ENCODE measurements at regions not wholly inside any gene's neighbourhood (a gene's known extent, or its start where the extent isn't known, plus 50 kb on each side); places are given as distances from the start of the nearest gene placed in this dataset.

DNA sequence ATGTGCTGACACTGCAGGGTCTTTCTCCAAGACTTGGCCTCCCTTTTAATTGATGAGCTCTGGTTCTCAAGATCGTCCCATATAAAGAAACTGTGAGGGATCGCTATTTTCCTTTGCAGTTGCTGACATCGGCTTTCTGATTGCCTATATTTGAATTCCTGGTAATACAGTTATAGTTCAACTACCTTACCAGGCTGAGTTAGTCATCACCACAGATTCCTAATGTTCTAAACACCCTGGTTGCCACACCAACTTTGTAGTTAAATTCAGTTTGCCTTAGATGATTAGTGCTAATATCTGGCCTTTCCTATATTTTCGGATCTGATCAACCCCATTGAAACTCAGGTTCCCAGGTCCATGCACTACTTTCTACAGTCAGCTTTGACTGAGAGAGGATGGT, 125.0 kb downstream of the GMNC start (continued):
- TF ChIP-seq, protein P1, sequence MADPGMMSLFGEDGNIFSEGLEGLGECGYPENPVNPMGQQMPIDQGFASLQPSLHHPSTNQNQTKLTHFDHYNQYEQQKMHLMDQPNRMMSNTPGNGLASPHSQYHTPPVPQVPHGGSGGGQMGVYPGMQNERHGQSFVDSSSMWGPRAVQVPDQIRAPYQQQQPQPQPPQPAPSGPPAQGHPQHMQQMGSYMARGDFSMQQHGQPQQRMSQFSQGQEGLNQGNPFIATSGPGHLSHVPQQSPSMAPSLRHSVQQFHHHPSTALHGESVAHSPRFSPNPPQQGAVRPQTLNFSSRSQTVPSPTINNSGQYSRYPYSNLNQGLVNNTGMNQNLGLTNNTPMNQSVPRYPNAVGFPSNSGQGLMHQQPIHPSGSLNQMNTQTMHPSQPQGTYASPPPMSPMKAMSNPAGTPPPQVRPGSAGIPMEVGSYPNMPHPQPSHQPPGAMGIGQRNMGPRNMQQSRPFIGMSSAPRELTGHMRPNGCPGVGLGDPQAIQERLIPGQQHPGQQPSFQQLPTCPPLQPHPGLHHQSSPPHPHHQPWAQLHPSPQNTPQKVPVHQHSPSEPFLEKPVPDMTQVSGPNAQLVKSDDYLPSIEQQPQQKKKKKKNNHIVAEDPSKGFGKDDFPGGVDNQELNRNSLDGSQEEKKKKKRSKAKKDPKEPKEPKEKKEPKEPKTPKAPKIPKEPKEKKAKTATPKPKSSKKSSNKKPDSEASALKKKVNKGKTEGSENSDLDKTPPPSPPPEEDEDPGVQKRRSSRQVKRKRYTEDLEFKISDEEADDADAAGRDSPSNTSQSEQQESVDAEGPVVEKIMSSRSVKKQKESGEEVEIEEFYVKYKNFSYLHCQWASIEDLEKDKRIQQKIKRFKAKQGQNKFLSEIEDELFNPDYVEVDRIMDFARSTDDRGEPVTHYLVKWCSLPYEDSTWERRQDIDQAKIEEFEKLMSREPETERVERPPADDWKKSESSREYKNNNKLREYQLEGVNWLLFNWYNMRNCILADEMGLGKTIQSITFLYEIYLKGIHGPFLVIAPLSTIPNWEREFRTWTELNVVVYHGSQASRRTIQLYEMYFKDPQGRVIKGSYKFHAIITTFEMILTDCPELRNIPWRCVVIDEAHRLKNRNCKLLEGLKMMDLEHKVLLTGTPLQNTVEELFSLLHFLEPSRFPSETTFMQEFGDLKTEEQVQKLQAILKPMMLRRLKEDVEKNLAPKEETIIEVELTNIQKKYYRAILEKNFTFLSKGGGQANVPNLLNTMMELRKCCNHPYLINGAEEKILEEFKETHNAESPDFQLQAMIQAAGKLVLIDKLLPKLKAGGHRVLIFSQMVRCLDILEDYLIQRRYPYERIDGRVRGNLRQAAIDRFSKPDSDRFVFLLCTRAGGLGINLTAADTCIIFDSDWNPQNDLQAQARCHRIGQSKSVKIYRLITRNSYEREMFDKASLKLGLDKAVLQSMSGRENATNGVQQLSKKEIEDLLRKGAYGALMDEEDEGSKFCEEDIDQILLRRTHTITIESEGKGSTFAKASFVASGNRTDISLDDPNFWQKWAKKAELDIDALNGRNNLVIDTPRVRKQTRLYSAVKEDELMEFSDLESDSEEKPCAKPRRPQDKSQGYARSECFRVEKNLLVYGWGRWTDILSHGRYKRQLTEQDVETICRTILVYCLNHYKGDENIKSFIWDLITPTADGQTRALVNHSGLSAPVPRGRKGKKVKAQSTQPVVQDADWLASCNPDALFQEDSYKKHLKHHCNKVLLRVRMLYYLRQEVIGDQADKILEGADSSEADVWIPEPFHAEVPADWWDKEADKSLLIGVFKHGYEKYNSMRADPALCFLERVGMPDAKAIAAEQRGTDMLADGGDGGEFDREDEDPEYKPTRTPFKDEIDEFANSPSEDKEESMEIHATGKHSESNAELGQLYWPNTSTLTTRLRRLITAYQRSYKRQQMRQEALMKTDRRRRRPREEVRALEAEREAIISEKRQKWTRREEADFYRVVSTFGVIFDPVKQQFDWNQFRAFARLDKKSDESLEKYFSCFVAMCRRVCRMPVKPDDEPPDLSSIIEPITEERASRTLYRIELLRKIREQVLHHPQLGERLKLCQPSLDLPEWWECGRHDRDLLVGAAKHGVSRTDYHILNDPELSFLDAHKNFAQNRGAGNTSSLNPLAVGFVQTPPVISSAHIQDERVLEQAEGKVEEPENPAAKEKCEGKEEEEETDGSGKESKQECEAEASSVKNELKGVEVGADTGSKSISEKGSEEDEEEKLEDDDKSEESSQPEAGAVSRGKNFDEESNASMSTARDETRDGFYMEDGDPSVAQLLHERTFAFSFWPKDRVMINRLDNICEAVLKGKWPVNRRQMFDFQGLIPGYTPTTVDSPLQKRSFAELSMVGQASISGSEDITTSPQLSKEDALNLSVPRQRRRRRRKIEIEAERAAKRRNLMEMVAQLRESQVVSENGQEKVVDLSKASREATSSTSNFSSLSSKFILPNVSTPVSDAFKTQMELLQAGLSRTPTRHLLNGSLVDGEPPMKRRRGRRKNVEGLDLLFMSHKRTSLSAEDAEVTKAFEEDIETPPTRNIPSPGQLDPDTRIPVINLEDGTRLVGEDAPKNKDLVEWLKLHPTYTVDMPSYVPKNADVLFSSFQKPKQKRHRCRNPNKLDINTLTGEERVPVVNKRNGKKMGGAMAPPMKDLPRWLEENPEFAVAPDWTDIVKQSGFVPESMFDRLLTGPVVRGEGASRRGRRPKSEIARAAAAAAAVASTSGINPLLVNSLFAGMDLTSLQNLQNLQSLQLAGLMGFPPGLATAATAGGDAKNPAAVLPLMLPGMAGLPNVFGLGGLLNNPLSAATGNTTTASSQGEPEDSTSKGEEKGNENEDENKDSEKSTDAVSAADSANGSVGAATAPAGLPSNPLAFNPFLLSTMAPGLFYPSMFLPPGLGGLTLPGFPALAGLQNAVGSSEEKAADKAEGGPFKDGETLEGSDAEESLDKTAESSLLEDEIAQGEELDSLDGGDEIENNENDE (IDR thresholded peaks at IDR 0.05; ENCODE audit: insufficient replicate concordance, low read length), result no peak
- TF ChIP-seq CHD1 (IDR thresholded peaks at IDR 0.05; ENCODE audit: low read depth, low read length), result no peak
- TF ChIP-seq, protein P2, sequence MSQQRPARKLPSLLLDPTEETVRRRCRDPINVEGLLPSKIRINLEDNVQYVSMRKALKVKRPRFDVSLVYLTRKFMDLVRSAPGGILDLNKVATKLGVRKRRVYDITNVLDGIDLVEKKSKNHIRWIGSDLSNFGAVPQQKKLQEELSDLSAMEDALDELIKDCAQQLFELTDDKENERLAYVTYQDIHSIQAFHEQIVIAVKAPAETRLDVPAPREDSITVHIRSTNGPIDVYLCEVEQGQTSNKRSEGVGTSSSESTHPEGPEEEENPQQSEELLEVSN (IDR thresholded peaks at IDR 0.05), result no peak
- TF ChIP-seq RBBP5 (IDR thresholded peaks at IDR 0.05; ENCODE audit: borderline replicate concordance, low read depth, low read length), result no peak
- TF ChIP-seq TAF7 (optimal IDR thresholded peaks at IDR 0.05; ENCODE audit: borderline replicate concordance, low read depth, low read length), result no peak
- TF ChIP-seq, protein P3, sequence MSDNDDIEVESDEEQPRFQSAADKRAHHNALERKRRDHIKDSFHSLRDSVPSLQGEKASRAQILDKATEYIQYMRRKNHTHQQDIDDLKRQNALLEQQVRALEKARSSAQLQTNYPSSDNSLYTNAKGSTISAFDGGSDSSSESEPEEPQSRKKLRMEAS (IDR thresholded peaks at IDR 0.05), result no peak
- TF ChIP-seq POLR2AphosphoS5 (IDR thresholded peaks at IDR 0.05; ENCODE audit: low read depth, low read length), result no peak
- no peak for TF ChIP-seq SIX5 (IDR thresholded peaks at IDR 0.05; ENCODE audit: low read depth, low read length)

Data from H1 (cell line).